ENCODE measurements at regions not wholly inside any gene's neighbourhood (a gene's known extent, or its start where the extent isn't known, plus 50 kb on each side); places are given as distances from the start of the nearest gene placed in this dataset.

GRCh38 chr10:28359334-28359733 lies 56.5 kb upstream of the MPP7 start (continued):
- TF ChIP-seq EGR1 (IDR thresholded peaks at IDR 0.05; ENCODE audit: borderline replicate concordance in 1 of 2, low read depth in 2 of 2, low read length in 2 of 2) (no peak), MYB (IDR thresholded peaks at IDR 0.05; ENCODE audit: borderline replicate concordance, low read depth, low read length) (no peak), CREB1 (IDR thresholded peaks at IDR 0.05; ENCODE audit: low read depth) (no peak), DPF2 (IDR thresholded peaks at IDR 0.05) (no peak), LARP7 (IDR thresholded peaks at IDR 0.05) (no peak), CHD4 (IDR thresholded peaks at IDR 0.05) (no peak), E4F1 (IDR thresholded peaks at IDR 0.05; ENCODE audit: borderline replicate concordance, partially characterized antibody) (no peak), BMI1 (IDR thresholded peaks at IDR 0.05; ENCODE audit: borderline replicate concordance) (no peak), ZNF592 (IDR thresholded peaks at IDR 0.05) (no peak)

Data from GM12878 (cell line).